PC-3 (cell line): ENCODE measurements at regions not wholly inside any gene's neighbourhood (a gene's known extent, or its start where the extent isn't known, plus 50 kb on each side); places are given as distances from the start of the nearest gene placed in this dataset.
"Not testable (repeated sequence)": the region's sequence is repeated elsewhere in the genome, so short reads cannot be mapped to it uniquely, and the experiment has no call there.

Experiments
- ATAC-seq: fragments of 200-7000 bp; cut with Tn5 transposase; 2 replicates; pipeline ENCODE4 v1.9.1; 2020; ENCODE audit warnings: mild to moderate bottlenecking, moderate library complexity
- BruUV-seq: library from RNA; stranded (reverse); fragments of 400-500 nt; replicated peaks from 2 replicates; lab custom pipeline; 2021; lab: Mats Ljungman, UMichigan
- CTCF ChIA-PET: fragments of 300-600 bp; sonication (Branson Sonifier 250); formaldehyde crosslinking; loops from one replicate; lab custom pipeline; 2022; ENCODE audit warnings: antibody characterized with exemption; lab: Charles Lee
- POLR2A ChIA-PET: fragments of 300-600 bp; sonication (Branson Sonifier 250); formaldehyde crosslinking; loops from one replicate; lab custom pipeline; 2022; ENCODE audit warnings: antibody characterized with exemption; ENCODE audit not compliant: unreplicated experiment; lab: Charles Lee
- DNase-seq: peaks from one replicate; pipeline ENCODE4 v3.0.0-alpha.2; 2015
- H2AFZ ChIP-seq: fragments of 300-600 bp; sonication (generic); 2 replicates; pipeline ENCODE4 v1.6.0; 2016; ENCODE audit warnings: antibody characterized with exemption, low read length
- H3F3A ChIP-seq: fragments of 300-600 bp; sonication (generic); one replicate; pipeline ENCODE4 v1.6.0; 2017; ENCODE audit warnings: antibody characterized with exemption, low read length, control low read depth, mild to moderate bottlenecking; ENCODE audit not compliant: unreplicated experiment
- H3K27ac ChIP-seq: fragments of 300-600 bp; sonication (generic); 2 replicates; pipeline ENCODE4 v1.5.1; 2016; ENCODE audit warnings: mild to moderate bottlenecking, low read length
- H3K27me3 ChIP-seq: fragments of 300-600 bp; sonication (generic); 2 replicates; pipeline ENCODE4 v1.6.1; 2016; ENCODE audit warnings: low read length, mixed read lengths
- H3K36me3 ChIP-seq: fragments of 300-600 bp; sonication (generic); 2 replicates; pipeline ENCODE4 v1.6.1; 2016; ENCODE audit warnings: low read depth, mixed run types, low read length, mixed read lengths
- H3K4me1 ChIP-seq: fragments of 300-600 bp; sonication (generic); 2 replicates; pipeline ENCODE4 v1.5.1; 2016; ENCODE audit warnings: low read length; ENCODE audit not compliant: insufficient read depth
- H3K4me2 ChIP-seq: fragments of 300-600 bp; sonication (generic); 2 replicates; pipeline ENCODE4 v1.6.0; 2016; ENCODE audit warnings: low read length
- H3K4me3 ChIP-seq: fragments of 300-600 bp; sonication (generic); 2 replicates; pipeline ENCODE4 v1.5.1; 2016; ENCODE audit warnings: mild to moderate bottlenecking, low read length, mixed read lengths
- H3K79me2 ChIP-seq: fragments of 300-600 bp; sonication (generic); 2 replicates; pipeline ENCODE4 v1.6.1; 2017; ENCODE audit warnings: low read length, mixed read lengths
- H3K9ac ChIP-seq: fragments of 300-600 bp; sonication (generic); 2 replicates; pipeline ENCODE4 v1.6.0; 2016; ENCODE audit warnings: mild to moderate bottlenecking, low read length
- H3K9me2 ChIP-seq: fragments of 300-600 bp; sonication (generic); replicated peaks from 2 replicates; pipeline ENCODE4 v1.6.1; 2016; ENCODE audit warnings: mixed run types, low read length, mixed read lengths
- H3K9me3 ChIP-seq: fragments of 300-600 bp; sonication (generic); 2 replicates; pipeline ENCODE4 v1.6.1; 2016; ENCODE audit warnings: low read length, mixed read lengths
- H4K20me1 ChIP-seq: fragments of 300-600 bp; sonication (generic); 2 replicates; pipeline ENCODE4 v1.6.1; 2016; ENCODE audit warnings: low read length, mixed read lengths
- CTCF ChIP-seq: fragments of 300-600 bp; sonication (generic); conservative IDR thresholded peaks from 2 replicates; pipeline ENCODE4 v1.5.1; 2017; ENCODE audit warnings: antibody characterized with exemption, low read depth, mild to moderate bottlenecking, low read length
- EZH2 ChIP-seq: fragments of 300-600 bp; sonication (generic); IDR thresholded peaks from one replicate; pipeline ENCODE4 v1.6.1; 2017; ENCODE audit warnings: antibody characterized with exemption, mild to moderate bottlenecking, low read length; ENCODE audit not compliant: unreplicated experiment
- EZH2phosphoT487 ChIP-seq: fragments of 300-600 bp; sonication (generic); IDR thresholded peaks from 2 replicates; pipeline ENCODE4 v1.6.1; 2018; ENCODE audit warnings: mild to moderate bottlenecking, antibody characterized with exemption, low read length, borderline replicate concordance
- intact Hi-C: fragments of 100-400 bp; cut with micrococcal nuclease; formaldehyde crosslinking; loops from 2 replicates; pipeline ENCODE4 v1.9.0; 2023

GRCh38 chr1:208990456-208990855 is 593.1 kb upstream of the CAMK1G start:
- ChIA-PET CTCF (no interaction called here), POLR2A (no interaction called here)
- Histone ChIP-seq H2AFZ (no peak overlapping the region), H3K4me3 (no peak overlapping the region), H4K20me1 (no peaks in the 10 kb centered on the region), H3K4me1 (peaks cover 23% of the 10 kb centered on the region), H3K27ac (no peak overlapping the region), H3K9me2 (no peaks in the 10 kb centered on the region), H3K79me2 (no peaks in the 10 kb centered on the region), H3K4me2 (no peak overlapping the region), H3K27me3 (no peaks in the 10 kb centered on the region), H3K9ac (no peak overlapping the region), H3F3A (no peaks in the 10 kb centered on the region), H3K9me3 (no peaks in the 10 kb centered on the region), H3K36me3 (no peaks in the 10 kb centered on the region)
- TF ChIP-seq CTCF = no peak
- no peak for TF ChIP-seq EZH2
- no peak for TF ChIP-seq EZH2phosphoT487
- no peak for ATAC-seq
- no TSS peak for BruUV-seq
- no peak for DNase-seq
- intact Hi-C loops = no loop called here

GRCh38 chr1:208997053-208997452 is 586.5 kb upstream of the CAMK1G start:
- intact Hi-C loops = not testable (repeated sequence)
- CTCF ChIA-PET = interaction anchor here (0.5 to 0.6 kb wide), 2 partner anchors 87 to 252 kb away, joined by 4 read pairs; no protein-coding TSS in a partner anchor

GRCh38 chr1:208997726-208998312 is 585.7 kb upstream of the CAMK1G start:
- Histone ChIP-seq H3K9me3 (no peaks in the 10 kb centered on the region), H3K27ac (no peak overlapping the region), H3K4me1 (no peaks in the 10 kb centered on the region), H3F3A (no peaks in the 10 kb centered on the region), H3K9ac (no peak overlapping the region), H3K27me3 (no peaks in the 10 kb centered on the region), H3K4me2 (no peak overlapping the region), H3K79me2 (no peaks in the 10 kb centered on the region), H3K4me3 (no peak overlapping the region), H3K36me3 (no peaks in the 10 kb centered on the region), H3K9me2 (no peaks in the 10 kb centered on the region), H2AFZ (no peak overlapping the region), H4K20me1 (no peaks in the 10 kb centered on the region)
- intact Hi-C loops = loop anchor here (1.0 kb wide), 1 partner anchor 346 kb away; no protein-coding TSS in a partner anchor
- DNase-seq (peak; percentile 72), ATAC-seq (0 out of 2 replicates have a peak, but pooled peaks have one; percentile 29)
- TF ChIP-seq CTCF (peak; percentile 86), EZH2 (no peak)
- ChIA-PET POLR2A (interaction anchor here (0.7 kb wide), 1 partner anchor 48 kb away, joined by 4 read pairs; no protein-coding TSS in a partner anchor), CTCF (interaction anchor here (0.5 to 1.1 kb wide), 6 partner anchors 80 to 976 kb away, joined by 3 to 5 read pairs (median 4); no protein-coding TSS in a partner anchor)
- BruUV-seq = no TSS peak

More at GRCh38 chr1:208997053-208997452, 586.5 kb upstream of the CAMK1G start:
- POLR2A ChIA-PET = interaction anchor here (0.7 kb wide), 1 partner anchor 48 kb away, joined by 4 read pairs; no protein-coding TSS in a partner anchor
- H3K79me2 ChIP-seq, H2AFZ ChIP-seq, H3K4me2 ChIP-seq, BruUV-seq, H3F3A ChIP-seq, ATAC-seq, H4K20me1 ChIP-seq, H3K4me3 ChIP-seq, DNase-seq, H3K36me3 ChIP-seq, H3K4me1 ChIP-seq, H3K9me2 ChIP-seq, H3K27me3 ChIP-seq, H3K27ac ChIP-seq, H3K9me3 ChIP-seq, H3K9ac ChIP-seq: not testable (repeated sequence)
